ENCODE measurements at regions not wholly inside any gene's neighbourhood (a gene's known extent, or its start where the extent isn't known, plus 50 kb on each side); places are given as distances from the start of the nearest gene placed in this dataset.

DNA sequence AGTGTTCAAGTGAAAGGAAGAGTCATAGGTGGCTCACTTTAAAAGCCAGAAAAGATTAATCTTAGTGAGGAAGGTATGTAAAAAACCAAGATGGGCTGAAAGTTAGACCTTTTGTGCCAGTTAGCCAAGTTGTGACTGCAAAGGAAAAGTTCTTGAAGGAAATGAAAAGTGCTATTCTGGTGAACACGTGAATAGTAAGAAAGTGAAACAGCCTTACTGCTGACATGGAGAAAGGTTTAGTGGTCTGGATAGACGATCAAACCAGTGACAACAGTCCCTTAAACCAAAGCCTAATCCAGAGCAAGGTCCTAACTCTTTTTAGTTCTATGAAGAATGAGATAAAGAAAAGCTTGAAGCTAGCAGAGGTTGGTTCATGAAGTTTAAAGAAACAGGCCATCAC is 106.4 kb downstream of the CTH start:
- TF ChIP-seq POLR2A (IDR thresholded peaks at IDR 0.05): no peak
- TF ChIP-seq, protein P1, sequence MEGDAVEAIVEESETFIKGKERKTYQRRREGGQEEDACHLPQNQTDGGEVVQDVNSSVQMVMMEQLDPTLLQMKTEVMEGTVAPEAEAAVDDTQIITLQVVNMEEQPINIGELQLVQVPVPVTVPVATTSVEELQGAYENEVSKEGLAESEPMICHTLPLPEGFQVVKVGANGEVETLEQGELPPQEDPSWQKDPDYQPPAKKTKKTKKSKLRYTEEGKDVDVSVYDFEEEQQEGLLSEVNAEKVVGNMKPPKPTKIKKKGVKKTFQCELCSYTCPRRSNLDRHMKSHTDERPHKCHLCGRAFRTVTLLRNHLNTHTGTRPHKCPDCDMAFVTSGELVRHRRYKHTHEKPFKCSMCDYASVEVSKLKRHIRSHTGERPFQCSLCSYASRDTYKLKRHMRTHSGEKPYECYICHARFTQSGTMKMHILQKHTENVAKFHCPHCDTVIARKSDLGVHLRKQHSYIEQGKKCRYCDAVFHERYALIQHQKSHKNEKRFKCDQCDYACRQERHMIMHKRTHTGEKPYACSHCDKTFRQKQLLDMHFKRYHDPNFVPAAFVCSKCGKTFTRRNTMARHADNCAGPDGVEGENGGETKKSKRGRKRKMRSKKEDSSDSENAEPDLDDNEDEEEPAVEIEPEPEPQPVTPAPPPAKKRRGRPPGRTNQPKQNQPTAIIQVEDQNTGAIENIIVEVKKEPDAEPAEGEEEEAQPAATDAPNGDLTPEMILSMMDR (IDR thresholded peaks at IDR 0.05): no peak
